ENCODE measurements at regions not wholly inside any gene's neighbourhood (a gene's known extent, or its start where the extent isn't known, plus 50 kb on each side); places are given as distances from the start of the nearest gene placed in this dataset.

- TF ChIP-seq CTCF (IDR thresholded peaks at IDR 0.05; ENCODE audit: insufficient read depth, low read length) = no peak
- TF ChIP-seq GABPA (IDR thresholded peaks at IDR 0.05; ENCODE audit: low read depth) = no peak
Observed at GRCh38 chr1:38558055-38558454, 301.5 kb downstream of the RRAGC start.

Measured in HL-60 (cell line).